ENCODE measurements at regions not wholly inside any gene's neighbourhood (a gene's known extent, or its start where the extent isn't known, plus 50 kb on each side); places are given as distances from the start of the nearest gene placed in this dataset.

DNA sequence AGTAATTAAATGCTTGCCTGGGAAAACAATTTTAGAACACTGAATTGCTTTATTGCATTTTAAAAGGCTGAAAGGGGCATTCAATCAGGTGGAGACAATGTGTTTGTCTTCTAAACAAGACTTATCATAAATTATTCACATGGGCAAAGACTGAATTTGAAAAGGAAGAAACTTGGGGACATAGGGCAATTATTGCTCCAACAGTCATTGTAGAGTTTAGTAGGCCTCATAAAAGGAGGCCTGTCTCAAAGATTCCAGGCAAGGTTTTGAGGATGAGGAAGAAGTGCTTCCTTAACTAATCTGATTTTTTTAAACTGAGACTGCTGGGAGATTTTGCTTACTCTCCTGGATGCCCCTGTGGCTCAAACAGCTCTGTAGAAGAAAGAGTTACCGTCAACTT, 174.4 kb upstream of the RPS6KA3 start:
- ChIA-PET POLR2A (no interaction called here), CTCF (no interaction called here)
- no peaks in the 10 kb centered on the region for H3K9me2 ChIP-seq (ENCODE audit: insufficient read depth)

More for the DNA sequence above, 174.4 kb upstream of the RPS6KA3 start:
- no peaks in the 10 kb centered on the region for H3K79me2 ChIP-seq (ENCODE audit: insufficient read depth, low read length)
- no peak overlapping the region for H2AFZ ChIP-seq (ENCODE audit: low read depth, low read length, poor library complexity, severe bottlenecking)
- DNase-seq (ENCODE audit: low read depth, low spot score) (no peak), ATAC-seq (no peak)
- TF ChIP-seq POLR2AphosphoS5 (IDR thresholded peaks at IDR 0.05; ENCODE audit: low read depth, low read length) = no peak
- no peak for TF ChIP-seq FOSL1 (IDR thresholded peaks at IDR 0.05; ENCODE audit: low read depth)
- TF ChIP-seq JUND (IDR thresholded peaks at IDR 0.05) = no peak
- TF ChIP-seq POLR2A (IDR thresholded peaks at IDR 0.05; ENCODE audit: borderline replicate concordance, extremely low read depth, insufficient read depth, insufficient read length) = no peak
- TF ChIP-seq, protein P1, sequence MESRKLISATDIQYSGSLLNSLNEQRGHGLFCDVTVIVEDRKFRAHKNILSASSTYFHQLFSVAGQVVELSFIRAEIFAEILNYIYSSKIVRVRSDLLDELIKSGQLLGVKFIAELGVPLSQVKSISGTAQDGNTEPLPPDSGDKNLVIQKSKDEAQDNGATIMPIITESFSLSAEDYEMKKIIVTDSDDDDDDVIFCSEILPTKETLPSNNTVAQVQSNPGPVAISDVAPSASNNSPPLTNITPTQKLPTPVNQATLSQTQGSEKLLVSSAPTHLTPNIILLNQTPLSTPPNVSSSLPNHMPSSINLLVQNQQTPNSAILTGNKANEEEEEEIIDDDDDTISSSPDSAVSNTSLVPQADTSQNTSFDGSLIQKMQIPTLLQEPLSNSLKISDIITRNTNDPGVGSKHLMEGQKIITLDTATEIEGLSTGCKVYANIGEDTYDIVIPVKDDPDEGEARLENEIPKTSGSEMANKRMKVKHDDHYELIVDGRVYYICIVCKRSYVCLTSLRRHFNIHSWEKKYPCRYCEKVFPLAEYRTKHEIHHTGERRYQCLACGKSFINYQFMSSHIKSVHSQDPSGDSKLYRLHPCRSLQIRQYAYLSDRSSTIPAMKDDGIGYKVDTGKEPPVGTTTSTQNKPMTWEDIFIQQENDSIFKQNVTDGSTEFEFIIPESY (IDR thresholded peaks at IDR 0.05; ENCODE audit: extremely low read depth, insufficient replicate concordance, low read length) = no peak
- no peak for TF ChIP-seq CBX3 (IDR thresholded peaks at IDR 0.05; ENCODE audit: low read depth)
- TF ChIP-seq, protein P2, sequence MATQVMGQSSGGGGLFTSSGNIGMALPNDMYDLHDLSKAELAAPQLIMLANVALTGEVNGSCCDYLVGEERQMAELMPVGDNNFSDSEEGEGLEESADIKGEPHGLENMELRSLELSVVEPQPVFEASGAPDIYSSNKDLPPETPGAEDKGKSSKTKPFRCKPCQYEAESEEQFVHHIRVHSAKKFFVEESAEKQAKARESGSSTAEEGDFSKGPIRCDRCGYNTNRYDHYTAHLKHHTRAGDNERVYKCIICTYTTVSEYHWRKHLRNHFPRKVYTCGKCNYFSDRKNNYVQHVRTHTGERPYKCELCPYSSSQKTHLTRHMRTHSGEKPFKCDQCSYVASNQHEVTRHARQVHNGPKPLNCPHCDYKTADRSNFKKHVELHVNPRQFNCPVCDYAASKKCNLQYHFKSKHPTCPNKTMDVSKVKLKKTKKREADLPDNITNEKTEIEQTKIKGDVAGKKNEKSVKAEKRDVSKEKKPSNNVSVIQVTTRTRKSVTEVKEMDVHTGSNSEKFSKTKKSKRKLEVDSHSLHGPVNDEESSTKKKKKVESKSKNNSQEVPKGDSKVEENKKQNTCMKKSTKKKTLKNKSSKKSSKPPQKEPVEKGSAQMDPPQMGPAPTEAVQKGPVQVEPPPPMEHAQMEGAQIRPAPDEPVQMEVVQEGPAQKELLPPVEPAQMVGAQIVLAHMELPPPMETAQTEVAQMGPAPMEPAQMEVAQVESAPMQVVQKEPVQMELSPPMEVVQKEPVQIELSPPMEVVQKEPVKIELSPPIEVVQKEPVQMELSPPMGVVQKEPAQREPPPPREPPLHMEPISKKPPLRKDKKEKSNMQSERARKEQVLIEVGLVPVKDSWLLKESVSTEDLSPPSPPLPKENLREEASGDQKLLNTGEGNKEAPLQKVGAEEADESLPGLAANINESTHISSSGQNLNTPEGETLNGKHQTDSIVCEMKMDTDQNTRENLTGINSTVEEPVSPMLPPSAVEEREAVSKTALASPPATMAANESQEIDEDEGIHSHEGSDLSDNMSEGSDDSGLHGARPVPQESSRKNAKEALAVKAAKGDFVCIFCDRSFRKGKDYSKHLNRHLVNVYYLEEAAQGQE (IDR thresholded peaks at IDR 0.05; ENCODE audit: low read depth) = no peak
- no peak for TF ChIP-seq TCF7L2 (IDR thresholded peaks at IDR 0.05; ENCODE audit: borderline replicate concordance, extremely low read depth, insufficient read depth, insufficient read length)
- no peak for TF ChIP-seq RAD21 (IDR thresholded peaks at IDR 0.05; ENCODE audit: low read depth)
- TF ChIP-seq EZH2phosphoT487 (IDR thresholded peaks at IDR 0.05; ENCODE audit: borderline replicate concordance) = no peak
- TF ChIP-seq, protein P3, sequence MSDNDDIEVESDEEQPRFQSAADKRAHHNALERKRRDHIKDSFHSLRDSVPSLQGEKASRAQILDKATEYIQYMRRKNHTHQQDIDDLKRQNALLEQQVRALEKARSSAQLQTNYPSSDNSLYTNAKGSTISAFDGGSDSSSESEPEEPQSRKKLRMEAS (IDR thresholded peaks at IDR 0.05) = no peak
- H3K9me3 ChIP-seq (ENCODE audit: control insufficient read depth in 1 of 2, insufficient read depth in 1 of 2, low read depth in 1 of 2, low read length in 2 of 2) = no peaks in the 10 kb centered on the region
- intact Hi-C loops (cut with micrococcal nuclease) = loop anchor here (10.0 kb wide), 1 partner anchor 536 kb away; no protein-coding TSS in a partner anchor
- no peaks in the 10 kb centered on the region for H3K4me1 ChIP-seq (ENCODE audit: control insufficient read depth in 1 of 2, insufficient read depth in 2 of 2, low read length in 2 of 2)
- no peaks in the 10 kb centered on the region for H4K20me1 ChIP-seq (ENCODE audit: insufficient read depth)
- no peaks in the 10 kb centered on the region for H3K36me3 ChIP-seq (ENCODE audit: control insufficient read depth in 1 of 2, insufficient read depth in 2 of 2, low read length in 2 of 2)
- no peak overlapping the region for H3K9ac ChIP-seq (ENCODE audit: low read length)
- RAD21 ChIA-PET (ENCODE audit: low non-redundant PET in 1 of 2, low total read pairs in 2 of 2, uncharacterized antibody in 2 of 2, unreplicated experiment in 2 of 2) = no interaction called here
- no peak overlapping the region for H3K4me3 ChIP-seq (replicated peaks in 1 of 2; ENCODE audit: low read depth in 1 of 2, low read length in 2 of 2)
- BruUV-seq (replicated peaks) = no TSS peak
- no peak overlapping the region for H3K27ac ChIP-seq (ENCODE audit: low read depth, low read length)
- H3K27me3 ChIP-seq (ENCODE audit: insufficient read depth, low read length) = no peaks in the 10 kb centered on the region
- H3K4me2 ChIP-seq (ENCODE audit: low read length) = no peak overlapping the region
